T-helper 2 cell treated with Interferon-gamma antibody and Interleukin-4, amounts not matched to agents 100 ng/mL and 5 ng/mL, for 36 hours (primary cell): ENCODE measurements at regions not wholly inside any gene's neighbourhood (a gene's known extent, or its start where the extent isn't known, plus 50 kb on each side); places are given as distances from the start of the nearest gene placed in this dataset.
"Not testable (repeated sequence)": the region's sequence is repeated elsewhere in the genome, so short reads cannot be mapped to it uniquely, and the experiment has no call there.

Source experiments
- intact Hi-C: fragments of 100-400 bp; cut with micrococcal nuclease; formaldehyde crosslinking; loops from one replicate; pipeline ENCODE4 v1.15.1; 2023

- intact Hi-C loops, result no loop called here
Observed at GRCh38 chrX:47302396-47302795, 68.0 kb upstream of the ZNF157 start.

GRCh38 chrX:47306471-47307023, 63.8 kb upstream of the ZNF157 start:
- intact Hi-C loops, result not testable (repeated sequence)

GRCh38 chrX:47311932-47312774, 58.2 kb upstream of the ZNF157 start:
- intact Hi-C loops, result loop anchor here (2.0 kb wide), 1 partner anchor 119 kb away; the partner anchor contains the start of gene UBA1

- intact Hi-C loops, result loop anchor here (2.0 kb wide), 1 partner anchor 120 kb away; the partner anchor contains the start of gene UBA1
Observed at GRCh38 chrX:47313056-47313455, 57.3 kb upstream of the ZNF157 start.

GRCh38 chrX:47316276-47317025, 53.9 kb upstream of the ZNF157 start:
- intact Hi-C loops, result no loop called here
